Neural progenitor cell (in vitro differentiated cells): ENCODE measurements at regions not wholly inside any gene's neighbourhood (a gene's known extent, or its start where the extent isn't known, plus 50 kb on each side); places are given as distances from the start of the nearest gene placed in this dataset.

Experiments used
- CTCF ChIP-seq: fragments of 200-600 bp; sonication (generic); IDR thresholded peaks from 2 replicates; pipeline ENCODE4 v1.5.1; 2017; ENCODE audit warnings: antibody characterized with exemption, mild to moderate bottlenecking
- EZH2 ChIP-seq: fragments of 200-600 bp; sonication (generic); IDR thresholded peaks from 2 replicates; pipeline ENCODE4 v1.6.1; 2017; ENCODE audit warnings: antibody characterized with exemption, mild to moderate bottlenecking, moderate library complexity
- EZH2phosphoT487 ChIP-seq: fragments of 200-600 bp; sonication (generic); IDR thresholded peaks from 2 replicates; pipeline ENCODE4 v1.6.1; 2017; ENCODE audit warnings: antibody characterized with exemption

DNA sequence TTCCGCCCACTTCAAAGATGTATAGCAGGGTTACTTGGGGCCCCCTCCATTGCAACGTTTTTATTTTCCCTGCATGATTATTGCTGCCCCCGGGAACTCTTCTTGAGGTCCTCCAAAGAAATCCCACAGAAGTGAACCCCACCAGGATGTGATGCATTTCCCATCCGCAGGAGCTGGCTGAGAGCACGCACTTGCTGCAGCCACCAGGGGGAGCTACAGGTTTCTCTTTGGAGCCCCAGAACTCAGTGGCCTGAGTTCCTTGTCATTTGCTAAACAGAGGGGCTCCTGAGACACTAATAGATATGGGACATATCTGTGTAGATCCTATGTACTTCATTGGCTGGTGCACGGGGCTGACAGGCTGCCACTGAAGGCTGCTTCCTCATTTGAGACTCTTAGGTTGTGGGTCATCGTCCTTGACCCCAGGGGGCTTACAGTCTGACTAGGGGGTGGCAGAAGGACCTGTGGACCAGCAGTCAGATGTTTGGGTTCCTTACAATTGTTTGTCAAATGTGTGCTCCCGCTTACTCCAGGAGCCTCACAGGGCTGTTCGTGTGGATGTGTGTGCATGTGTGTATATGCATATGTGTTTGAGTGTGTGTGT lies 52.3 kb upstream of the ENO4 start:
- TF ChIP-seq EZH2 (peak; percentile 43), CTCF (peak; percentile 99), EZH2phosphoT487 (no peak)
